Stimulated activated CD4-positive, alpha-beta T cell treated with anti-CD3 and anti-CD28 coated beads, Interleukin-4, amount 100 ng/mL, for 48 hours (primary cell): ENCODE measurements at regions not wholly inside any gene's neighbourhood (a gene's known extent, or its start where the extent isn't known, plus 50 kb on each side); places are given as distances from the start of the nearest gene placed in this dataset.
"Not testable (repeated sequence)": the region's sequence is repeated elsewhere in the genome, so short reads cannot be mapped to it uniquely, and the experiment has no call there.

Experiments
- DNase-seq, 2 donors: peaks; one replicate each; pipeline ENCODE4 v3.0.0-alpha.2; 2020; ENCODE audit warnings: low read depth in 2 of 2

GRCh38 chr12:124674937-124675336 lies 107.5 kb upstream of the NCOR2 start:
- DNase-seq = no peak

- no peak for DNase-seq
These were observed 106.6 kb upstream of the NCOR2 start for GRCh38 chr12:124673801-124674617.

- DNase-seq = not testable (repeated sequence)
These were observed 101.9 kb upstream of the NCOR2 start for GRCh38 chr12:124669271-124669721.

GRCh38 chr12:124668602-124669001 lies 101.2 kb upstream of the NCOR2 start:
- no peak for DNase-seq

GRCh38 chr12:124667506-124668326 lies 100.3 kb upstream of the NCOR2 start:
- no peak for DNase-seq

GRCh38 chr12:124666722-124667259 lies 99.4 kb upstream of the NCOR2 start:
- no peak for DNase-seq

- DNase-seq = no peak
These were observed 98.1 kb upstream of the NCOR2 start for GRCh38 chr12:124665511-124665910.

- no peak for DNase-seq
These were observed 97.1 kb upstream of the NCOR2 start for GRCh38 chr12:124664395-124665111.

GRCh38 chr12:124663771-124664366 lies 96.5 kb upstream of the NCOR2 start:
- no peak for DNase-seq

- DNase-seq = no peak
These were observed 95.8 kb upstream of the NCOR2 start for GRCh38 chr12:124663206-124663605.

GRCh38 chr12:124661341-124661740 lies 93.9 kb upstream of the NCOR2 start:
- DNase-seq = no peak

- no peak for DNase-seq
These were observed 93.4 kb upstream of the NCOR2 start for GRCh38 chr12:124660851-124661250.

GRCh38 chr12:124658806-124659402 lies 91.5 kb upstream of the NCOR2 start:
- DNase-seq = no peak

GRCh38 chr12:124658302-124658701 lies 90.9 kb upstream of the NCOR2 start:
- DNase-seq = no peak

GRCh38 chr12:124656947-124657434 lies 89.6 kb upstream of the NCOR2 start:
- DNase-seq = no peak

GRCh38 chr12:124655698-124656516 lies 88.5 kb upstream of the NCOR2 start:
- no peak for DNase-seq

GRCh38 chr12:124655048-124655697 lies 87.8 kb upstream of the NCOR2 start:
- no peak for DNase-seq

GRCh38 chr12:124654666-124655047 lies 87.2 kb upstream of the NCOR2 start:
- DNase-seq = no peak

- DNase-seq = no peak
These were observed 85.9 kb upstream of the NCOR2 start for GRCh38 chr12:124653169-124653931.
